GM19467 (cell line): ENCODE measurements at regions not wholly inside any gene's neighbourhood (a gene's known extent, or its start where the extent isn't known, plus 50 kb on each side); places are given as distances from the start of the nearest gene placed in this dataset.

Source experiments
- ATAC-seq: cut with Tn5 transposase; IDR thresholded peaks from one replicate; pipeline ENCODE4 v1.9.1; 2021; ENCODE audit warnings: mild to moderate bottlenecking, moderate library complexity; ENCODE audit not compliant: unreplicated experiment

GRCh38 chr5:82351754-82352145, 73.6 kb upstream of the RPS23 start:
- no peak for ATAC-seq

GRCh38 chr5:82351297-82351696, 73.1 kb upstream of the RPS23 start:
- ATAC-seq, result no peak

- ATAC-seq, result no peak
These were observed 71.5 kb upstream of the RPS23 start for GRCh38 chr5:82349652-82350051.

- no peak for ATAC-seq
These were observed 70.8 kb upstream of the RPS23 start for GRCh38 chr5:82348784-82349425.

- no peak for ATAC-seq
These were observed 69.2 kb upstream of the RPS23 start for GRCh38 chr5:82347201-82347865.

- ATAC-seq, result no peak
These were observed 68.4 kb upstream of the RPS23 start for GRCh38 chr5:82346399-82347165.

- no peak for ATAC-seq
These were observed 67.0 kb upstream of the RPS23 start for GRCh38 chr5:82345108-82345507.

GRCh38 chr5:82341325-82341724, 63.2 kb upstream of the RPS23 start:
- ATAC-seq, result no peak

GRCh38 chr5:82340799-82341198, 62.6 kb upstream of the RPS23 start:
- ATAC-seq, result no peak

- ATAC-seq, result no peak
These were observed 61.6 kb upstream of the RPS23 start for GRCh38 chr5:82339792-82340191.

GRCh38 chr5:82338771-82339373, 60.7 kb upstream of the RPS23 start:
- no peak for ATAC-seq

- no peak for ATAC-seq
These were observed 58.8 kb upstream of the RPS23 start for GRCh38 chr5:82336959-82337351.

- ATAC-seq, result no peak
These were observed 58.2 kb upstream of the RPS23 start for GRCh38 chr5:82336226-82336958.

GRCh38 chr5:82335806-82336205, 57.7 kb upstream of the RPS23 start:
- ATAC-seq, result no peak

GRCh38 chr5:82334856-82335255, 56.7 kb upstream of the RPS23 start:
- no peak for ATAC-seq

- no peak for ATAC-seq
These were observed 56.0 kb upstream of the RPS23 start for GRCh38 chr5:82334085-82334692.

- ATAC-seq, result no peak
These were observed 54.9 kb upstream of the RPS23 start for GRCh38 chr5:82332886-82333615.

GRCh38 chr5:82332064-82332855, 54.1 kb upstream of the RPS23 start:
- no peak for ATAC-seq

- no peak for ATAC-seq
These were observed 53.4 kb upstream of the RPS23 start for GRCh38 chr5:82331557-82331956.
